NB4 (cell line): ENCODE measurements at regions not wholly inside any gene's neighbourhood (a gene's known extent, or its start where the extent isn't known, plus 50 kb on each side); places are given as distances from the start of the nearest gene placed in this dataset.

Experiments used
- POLR2A ChIP-seq: IDR thresholded peaks from 2 replicates; pipeline ENCODE4 v1.6.1; 2011; ENCODE audit warnings: mild to moderate bottlenecking; ENCODE audit not compliant: insufficient read length; ENCODE audit errors: extremely low read depth
- TF ChIP-seq, protein P1 (sequence below): IDR thresholded peaks from one replicate; pipeline ENCODE4 v1.5.1; 2012; ENCODE audit warnings: low read depth, low read length

DNA sequence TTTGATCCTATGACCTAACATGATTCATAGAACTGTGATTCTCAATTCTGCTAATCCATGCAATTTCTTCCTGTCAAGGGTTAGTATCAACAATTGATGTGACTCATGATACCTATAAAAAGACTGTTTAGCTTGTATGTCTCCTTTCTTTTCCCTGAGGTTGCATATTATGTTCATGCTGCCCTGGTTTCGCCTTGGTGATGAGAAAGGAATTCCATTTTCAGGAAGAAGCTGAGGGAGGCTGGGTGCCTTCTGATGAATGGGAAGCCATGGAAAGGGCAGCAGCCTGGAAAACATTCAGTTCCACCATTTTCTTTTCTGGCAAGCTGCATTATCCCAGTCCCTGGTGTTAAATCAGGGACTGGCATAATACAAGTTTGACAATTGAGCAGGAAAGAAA lies 976.5 kb downstream of the RPA4 start:
- TF ChIP-seq, protein P1, sequence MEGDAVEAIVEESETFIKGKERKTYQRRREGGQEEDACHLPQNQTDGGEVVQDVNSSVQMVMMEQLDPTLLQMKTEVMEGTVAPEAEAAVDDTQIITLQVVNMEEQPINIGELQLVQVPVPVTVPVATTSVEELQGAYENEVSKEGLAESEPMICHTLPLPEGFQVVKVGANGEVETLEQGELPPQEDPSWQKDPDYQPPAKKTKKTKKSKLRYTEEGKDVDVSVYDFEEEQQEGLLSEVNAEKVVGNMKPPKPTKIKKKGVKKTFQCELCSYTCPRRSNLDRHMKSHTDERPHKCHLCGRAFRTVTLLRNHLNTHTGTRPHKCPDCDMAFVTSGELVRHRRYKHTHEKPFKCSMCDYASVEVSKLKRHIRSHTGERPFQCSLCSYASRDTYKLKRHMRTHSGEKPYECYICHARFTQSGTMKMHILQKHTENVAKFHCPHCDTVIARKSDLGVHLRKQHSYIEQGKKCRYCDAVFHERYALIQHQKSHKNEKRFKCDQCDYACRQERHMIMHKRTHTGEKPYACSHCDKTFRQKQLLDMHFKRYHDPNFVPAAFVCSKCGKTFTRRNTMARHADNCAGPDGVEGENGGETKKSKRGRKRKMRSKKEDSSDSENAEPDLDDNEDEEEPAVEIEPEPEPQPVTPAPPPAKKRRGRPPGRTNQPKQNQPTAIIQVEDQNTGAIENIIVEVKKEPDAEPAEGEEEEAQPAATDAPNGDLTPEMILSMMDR: no peak
- no peak for TF ChIP-seq POLR2A
